ENCODE measurements at regions not wholly inside any gene's neighbourhood (a gene's known extent, or its start where the extent isn't known, plus 50 kb on each side); places are given as distances from the start of the nearest gene placed in this dataset.

DNA sequence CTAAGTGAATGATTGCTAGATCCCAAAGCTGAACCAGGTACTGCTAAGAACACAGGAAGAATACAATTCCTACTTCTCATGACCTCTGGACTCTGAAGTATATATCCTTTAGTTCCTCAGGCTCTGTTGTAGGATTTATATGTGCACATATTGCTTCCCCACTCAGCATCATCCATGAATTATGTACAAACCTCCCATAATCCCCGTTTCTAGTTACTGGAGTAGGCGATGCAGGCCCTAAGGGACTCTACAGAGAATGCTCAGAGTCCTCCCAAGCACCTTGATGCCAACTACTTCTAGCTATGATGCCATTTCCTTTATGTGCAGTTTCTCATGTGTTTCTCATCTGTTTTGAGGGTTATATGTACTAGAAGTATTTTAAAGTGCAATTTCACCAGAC, 154.9 kb upstream of the EPHA7 start:
- TF ChIP-seq, protein P1, sequence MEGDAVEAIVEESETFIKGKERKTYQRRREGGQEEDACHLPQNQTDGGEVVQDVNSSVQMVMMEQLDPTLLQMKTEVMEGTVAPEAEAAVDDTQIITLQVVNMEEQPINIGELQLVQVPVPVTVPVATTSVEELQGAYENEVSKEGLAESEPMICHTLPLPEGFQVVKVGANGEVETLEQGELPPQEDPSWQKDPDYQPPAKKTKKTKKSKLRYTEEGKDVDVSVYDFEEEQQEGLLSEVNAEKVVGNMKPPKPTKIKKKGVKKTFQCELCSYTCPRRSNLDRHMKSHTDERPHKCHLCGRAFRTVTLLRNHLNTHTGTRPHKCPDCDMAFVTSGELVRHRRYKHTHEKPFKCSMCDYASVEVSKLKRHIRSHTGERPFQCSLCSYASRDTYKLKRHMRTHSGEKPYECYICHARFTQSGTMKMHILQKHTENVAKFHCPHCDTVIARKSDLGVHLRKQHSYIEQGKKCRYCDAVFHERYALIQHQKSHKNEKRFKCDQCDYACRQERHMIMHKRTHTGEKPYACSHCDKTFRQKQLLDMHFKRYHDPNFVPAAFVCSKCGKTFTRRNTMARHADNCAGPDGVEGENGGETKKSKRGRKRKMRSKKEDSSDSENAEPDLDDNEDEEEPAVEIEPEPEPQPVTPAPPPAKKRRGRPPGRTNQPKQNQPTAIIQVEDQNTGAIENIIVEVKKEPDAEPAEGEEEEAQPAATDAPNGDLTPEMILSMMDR (conservative IDR thresholded peaks at IDR 0.05 in 1 of 2, IDR thresholded peaks at IDR 0.05 in 1 of 2; ENCODE audit: low read depth in 1 of 2, low read length in 2 of 2): no peak
- no peak for TF ChIP-seq EZH2 (IDR thresholded peaks at IDR 0.05; ENCODE audit: low read length, missing control alignments)
